Thyroid gland (tissue), 4 donors: ENCODE measurements at regions not wholly inside any gene's neighbourhood (a gene's known extent, or its start where the extent isn't known, plus 50 kb on each side); places are given as distances from the start of the nearest gene placed in this dataset.

ENCODE experiments used
- POLR2A ChIP-seq, 2 donors: fragments of 450-650 bp; IDR thresholded peaks; one replicate each; pipeline ENCODE4 v1.6.1; 2017; ENCODE audit warnings: antibody characterized with exemption in 2 of 2, mild to moderate bottlenecking in 2 of 2, moderate library complexity in 1 of 2
- TF ChIP-seq, protein P1 (sequence below), 6 experiments: fragments of 200-600 bp in 3 of 6; fragments of 450-650 bp in 3 of 6; sonication (generic) in 3 of 6; IDR thresholded peaks; one replicate each; pipeline ENCODE4 v1.5.1; 2016 to 2019; ENCODE audit warnings: antibody characterized with exemption in 6 of 6, mild to moderate bottlenecking in 2 of 6, inconsistent platforms in 1 of 6, moderate library complexity in 1 of 6

DNA sequence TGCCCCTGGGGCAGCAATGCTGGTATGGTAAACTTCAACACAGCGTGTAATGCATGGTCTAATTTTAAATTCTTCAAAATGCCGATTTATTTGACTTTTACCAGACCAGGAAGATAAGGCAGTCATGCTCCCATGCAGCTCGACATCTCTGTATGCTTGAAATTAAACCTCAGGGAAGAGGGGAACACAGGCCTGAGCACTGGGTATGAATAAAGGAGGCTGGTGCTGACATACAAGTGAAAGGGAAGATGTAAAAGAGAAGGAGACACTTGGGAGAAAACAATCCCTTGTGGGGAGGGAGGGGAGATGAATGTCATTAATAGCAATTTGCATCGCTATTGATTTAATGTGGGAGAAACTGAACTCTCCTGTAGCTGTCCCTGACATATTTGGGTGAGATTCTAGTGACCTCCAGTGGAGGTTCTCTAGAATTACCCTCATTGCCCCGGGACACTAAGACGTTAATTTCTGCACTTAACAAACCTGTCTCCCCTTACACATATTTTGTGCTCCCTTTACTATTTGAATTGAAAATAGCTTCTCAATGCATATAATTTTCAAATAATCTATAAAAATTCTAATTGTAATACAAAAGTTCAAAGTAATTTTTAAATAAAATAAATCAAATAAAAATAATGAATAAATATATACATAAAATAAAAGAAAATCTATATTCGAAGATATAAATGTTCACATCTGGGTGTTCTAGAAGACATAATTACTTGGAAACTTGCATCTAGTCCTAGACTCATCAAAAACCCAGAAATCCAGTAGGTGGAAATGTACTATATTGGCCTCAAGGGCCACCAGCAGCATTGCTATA lies 283.1 kb downstream of the LMX1A start:
- TF ChIP-seq, protein P1, sequence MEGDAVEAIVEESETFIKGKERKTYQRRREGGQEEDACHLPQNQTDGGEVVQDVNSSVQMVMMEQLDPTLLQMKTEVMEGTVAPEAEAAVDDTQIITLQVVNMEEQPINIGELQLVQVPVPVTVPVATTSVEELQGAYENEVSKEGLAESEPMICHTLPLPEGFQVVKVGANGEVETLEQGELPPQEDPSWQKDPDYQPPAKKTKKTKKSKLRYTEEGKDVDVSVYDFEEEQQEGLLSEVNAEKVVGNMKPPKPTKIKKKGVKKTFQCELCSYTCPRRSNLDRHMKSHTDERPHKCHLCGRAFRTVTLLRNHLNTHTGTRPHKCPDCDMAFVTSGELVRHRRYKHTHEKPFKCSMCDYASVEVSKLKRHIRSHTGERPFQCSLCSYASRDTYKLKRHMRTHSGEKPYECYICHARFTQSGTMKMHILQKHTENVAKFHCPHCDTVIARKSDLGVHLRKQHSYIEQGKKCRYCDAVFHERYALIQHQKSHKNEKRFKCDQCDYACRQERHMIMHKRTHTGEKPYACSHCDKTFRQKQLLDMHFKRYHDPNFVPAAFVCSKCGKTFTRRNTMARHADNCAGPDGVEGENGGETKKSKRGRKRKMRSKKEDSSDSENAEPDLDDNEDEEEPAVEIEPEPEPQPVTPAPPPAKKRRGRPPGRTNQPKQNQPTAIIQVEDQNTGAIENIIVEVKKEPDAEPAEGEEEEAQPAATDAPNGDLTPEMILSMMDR (IDR thresholded peaks at IDR 0.05): peak in 5 of 6 experiments; percentile 39 to 79 (median 71)
- TF ChIP-seq POLR2A (IDR thresholded peaks at IDR 0.05): no peak
